GM21528 (cell line): ENCODE measurements at regions not wholly inside any gene's neighbourhood (a gene's known extent, or its start where the extent isn't known, plus 50 kb on each side); places are given as distances from the start of the nearest gene placed in this dataset.
"Not testable (repeated sequence)": the region's sequence is repeated elsewhere in the genome, so short reads cannot be mapped to it uniquely, and the experiment has no call there.

Experiments used
- ATAC-seq: cut with Tn5 transposase; IDR thresholded peaks from one replicate; pipeline ENCODE4 v1.9.1; 2021; ENCODE audit warnings: mild to moderate bottlenecking, moderate library complexity; ENCODE audit not compliant: unreplicated experiment, low FRiP score

- peak; percentile 92 for ATAC-seq
Observed at GRCh38 chr14:59028476-59029202, 159.8 kb upstream of the DAAM1 start.

- no peak for ATAC-seq
Observed at GRCh38 chr14:59032826-59033225, 155.6 kb upstream of the DAAM1 start.

GRCh38 chr14:59036134-59036533 lies 152.3 kb upstream of the DAAM1 start:
- no peak for ATAC-seq

- ATAC-seq: no peak
Observed at GRCh38 chr14:59037086-59037485, 151.4 kb upstream of the DAAM1 start.

DNA sequence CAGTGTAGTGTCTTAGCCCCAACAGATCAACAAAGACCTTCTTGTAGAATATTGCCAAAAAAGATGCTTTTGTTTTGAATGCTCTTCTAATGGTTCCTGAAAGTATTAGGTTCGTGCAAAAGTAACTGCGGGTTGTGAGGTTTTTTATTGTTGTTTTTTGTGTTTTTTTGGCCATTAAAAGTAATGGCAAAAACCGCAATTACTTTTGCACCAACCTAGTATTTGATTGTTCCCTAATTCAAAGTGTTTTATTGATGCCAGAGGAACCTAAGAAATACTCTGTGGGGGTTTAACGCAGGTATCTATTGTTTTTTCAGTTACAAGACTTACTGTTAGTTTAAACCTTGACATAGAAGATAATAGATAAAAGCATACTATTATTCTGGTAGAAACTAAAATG lies 150.8 kb upstream of the DAAM1 start:
- no peak for ATAC-seq

GRCh38 chr14:59038746-59039145 lies 149.7 kb upstream of the DAAM1 start:
- ATAC-seq: no peak

DNA sequence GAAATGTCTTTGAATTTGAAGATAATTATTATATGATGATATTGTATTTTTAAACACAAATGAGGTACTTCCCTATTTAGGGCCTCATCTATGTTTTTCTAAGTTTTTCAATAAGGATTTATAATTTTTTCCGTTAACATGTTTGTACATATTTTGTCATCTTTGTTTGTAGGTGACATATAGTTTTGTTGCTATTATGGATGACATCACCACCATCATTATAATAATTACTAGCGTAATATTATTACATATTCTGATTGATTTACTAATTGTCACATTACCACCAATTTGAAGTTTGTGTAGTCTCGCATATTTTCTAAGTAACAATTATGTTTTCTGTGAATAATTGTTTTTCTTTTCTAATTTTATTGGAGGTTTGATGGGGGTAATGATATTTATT lies 147.2 kb upstream of the DAAM1 start:
- ATAC-seq: no peak

GRCh38 chr14:59044707-59045106 lies 143.8 kb upstream of the DAAM1 start:
- ATAC-seq: no peak

- no peak for ATAC-seq
Observed at GRCh38 chr14:59046746-59047145, 141.7 kb upstream of the DAAM1 start.

- no peak for ATAC-seq
Observed at GRCh38 chr14:59055006-59055405, 133.5 kb upstream of the DAAM1 start.

- ATAC-seq: peak; percentile 63
Observed at GRCh38 chr14:59055439-59056045, 132.9 kb upstream of the DAAM1 start.

- no peak for ATAC-seq
Observed at GRCh38 chr14:59057551-59057950, 130.9 kb upstream of the DAAM1 start.

- not testable (repeated sequence) for ATAC-seq
Observed at GRCh38 chr14:59058776-59059175, 129.7 kb upstream of the DAAM1 start.

- ATAC-seq: no peak
Observed at GRCh38 chr14:59060841-59061240, 127.6 kb upstream of the DAAM1 start.

DNA sequence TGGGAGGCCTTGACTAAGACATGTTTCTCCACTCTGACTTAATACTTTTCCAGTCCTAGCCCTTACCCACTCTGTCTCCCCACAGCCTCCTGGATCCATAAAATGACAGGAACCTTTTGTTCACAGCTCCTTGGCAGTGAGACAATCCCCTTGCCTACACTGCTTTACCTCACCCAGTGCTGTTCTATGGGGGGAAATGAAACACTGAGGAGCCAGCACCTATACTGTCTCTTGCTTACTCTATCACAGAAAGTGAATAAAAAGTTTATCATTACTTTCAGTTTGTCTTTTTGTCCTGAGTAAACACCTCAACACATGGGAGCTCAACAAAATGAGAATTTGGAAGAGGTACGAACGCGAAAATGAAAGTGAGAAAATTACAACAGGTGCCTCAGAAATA lies 127.2 kb upstream of the DAAM1 start:
- no peak for ATAC-seq

DNA sequence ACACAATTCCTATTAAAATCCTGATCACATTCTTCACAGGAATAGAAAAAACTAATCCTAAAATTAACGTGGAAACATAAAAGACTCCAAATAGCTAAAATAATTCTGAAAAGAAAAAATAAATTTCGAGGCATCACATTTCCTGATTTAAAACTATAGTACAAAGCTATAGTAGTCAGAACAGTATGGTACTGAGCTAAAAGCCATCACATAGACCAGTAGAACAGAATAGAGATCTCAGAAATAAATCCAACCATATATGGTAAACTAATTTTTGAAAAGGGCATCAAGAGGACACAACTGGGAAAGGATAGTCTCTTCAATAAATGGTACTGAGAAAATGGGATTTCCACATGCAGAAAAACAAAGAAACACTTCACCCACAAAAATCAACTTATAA lies 125.2 kb upstream of the DAAM1 start:
- ATAC-seq: no peak

DNA sequence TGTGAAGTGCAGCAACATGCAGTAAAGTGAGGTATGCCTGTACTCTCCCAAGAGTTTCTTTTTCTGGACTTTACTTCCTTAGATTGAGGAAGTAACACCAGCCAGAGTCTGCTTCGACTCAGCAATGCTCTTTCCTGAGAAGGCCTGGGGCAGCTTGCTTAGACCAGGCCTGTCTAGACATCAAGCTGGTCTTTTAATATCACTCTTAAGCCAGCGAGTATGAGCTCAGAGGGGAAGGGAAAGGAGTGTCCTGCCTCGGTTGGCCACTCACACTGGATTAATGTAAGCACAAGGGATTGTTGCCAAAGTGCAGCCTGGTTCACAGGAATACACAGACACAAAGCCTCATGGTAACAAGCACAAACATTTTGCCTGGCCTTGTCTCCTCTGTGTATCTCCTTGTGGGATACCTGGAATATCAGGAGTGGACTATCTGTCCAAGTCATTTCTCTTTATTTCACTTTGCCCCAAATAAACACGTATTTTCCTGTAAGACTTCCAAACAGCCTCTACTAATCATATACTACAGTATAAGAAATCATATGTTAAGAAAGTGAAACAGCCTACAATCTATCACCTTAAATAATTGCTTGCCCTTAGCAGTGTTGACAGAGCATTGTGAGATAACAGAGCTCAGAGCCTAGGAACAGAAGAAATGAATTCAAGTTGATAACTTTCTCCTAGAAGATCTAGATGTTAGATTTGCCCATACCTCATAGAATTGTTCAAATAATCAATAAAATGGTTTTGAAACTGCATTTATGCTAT lies 121.2 kb upstream of the DAAM1 start:
- ATAC-seq: no peak

- no peak for ATAC-seq
Observed at GRCh38 chr14:59069163-59069854, 119.2 kb upstream of the DAAM1 start.

GRCh38 chr14:59075506-59075905 lies 113.0 kb upstream of the DAAM1 start:
- no peak for ATAC-seq

- ATAC-seq: no peak
Observed at GRCh38 chr14:59081720-59082119, 106.7 kb upstream of the DAAM1 start.

- no peak for ATAC-seq
Observed at GRCh38 chr14:59085207-59085739, 103.2 kb upstream of the DAAM1 start.
